K562 (cell line): ENCODE measurements at regions not wholly inside any gene's neighbourhood (a gene's known extent, or its start where the extent isn't known, plus 50 kb on each side); places are given as distances from the start of the nearest gene placed in this dataset.

Experiments
- ATAC-seq: fragments of 200-7000 bp; cut with Tn5 transposase; 3 replicates; pipeline ENCODE4 v1.9.1; 2020; ENCODE audit warnings: moderate library complexity
- BruUV-seq: library from RNA; stranded (reverse); fragments of 400-500 nt; replicated peaks from 2 replicates; lab custom pipeline; 2021; lab: Mats Ljungman, UMichigan
- CTCF ChIA-PET: fragments of 300-600 bp; formaldehyde crosslinking; extraction: SDS; loops from one replicate; lab custom pipeline; 2021; ENCODE audit warnings: low intra/inter-chr PET ratio; lab: Yijun Ruan, JAX
- POLR2A ChIA-PET: fragments of 300-600, 350-650 bp; sonication (Branson Sonifier 250); formaldehyde crosslinking; extraction: SDS; loops from one replicate; lab custom pipeline; 2021; ENCODE audit warnings: antibody characterized with exemption, inconsistent platforms; lab: Yijun Ruan, JAX
- DNase-seq, 4 experiments: peaks; one replicate each; pipeline versions ENCODE4 v3.0.0 to v3.0.0-alpha.2; 2011 to 2018; ENCODE audit warnings: low spot score in 3 of 4, mixed read lengths in 3 of 4; ENCODE audit errors: extremely low read depth in 1 of 4
- FAIRE-seq: peaks from 2 replicates; lab custom pipeline; 2011; peaks lifted over from hg19 to GRCh38; lab: Jason Lieb, UNC
- H2AFZ ChIP-seq: 2 replicates; pipeline ENCODE4 v1.6.0; 2011; ENCODE audit warnings: low read depth, low read length, control low read depth, inconsistent platforms
- H3K27ac ChIP-seq: fragments of 200-600 bp; 3 replicates; pipeline ENCODE4 v1.8.0; 2011; ENCODE audit warnings: low read depth, mild to moderate bottlenecking, control low read depth, inconsistent platforms, low read length, moderate library complexity, mixed read lengths; ENCODE audit errors: extremely low read depth
- H3K27me3 ChIP-seq, 2 experiments: fragments of 300-600 bp in 1 of 2; 2 replicates in 1 of 2; 3 replicates in 1 of 2; pipeline versions ENCODE4 v1.6.0 to v1.8.0; 2011; ENCODE audit warnings: inconsistent platforms in 2 of 2, low read length in 2 of 2, mild to moderate bottlenecking in 1 of 2, mixed read lengths in 1 of 2, moderate library complexity in 1 of 2; ENCODE audit not compliant: control insufficient read depth in 2 of 2, insufficient read depth in 2 of 2
- H3K36me3 ChIP-seq: fragments of 300-600 bp; 3 replicates; pipeline ENCODE4 v1.8.0; 2011; ENCODE audit warnings: mild to moderate bottlenecking, low read length, inconsistent platforms; ENCODE audit not compliant: control insufficient read depth, insufficient read depth
- H3K4me1 ChIP-seq, 2 experiments: fragments of 200-600 bp in 1 of 2; replicated peaks in 1 of 2; 2 replicates in 1 of 2; 3 replicates in 1 of 2; pipeline versions ENCODE4 v1.5.1 to v1.8.0; 2011; ENCODE audit warnings: inconsistent platforms in 2 of 2, low read length in 2 of 2, mild to moderate bottlenecking in 1 of 2, mixed read lengths in 1 of 2, moderate library complexity in 1 of 2; ENCODE audit not compliant: control insufficient read depth in 2 of 2, insufficient read depth in 2 of 2
- H3K4me2 ChIP-seq: 2 replicates; pipeline ENCODE4 v1.6.1; 2011; ENCODE audit warnings: low read length, control low read depth, inconsistent platforms, mixed read lengths; ENCODE audit not compliant: insufficient read depth
- H3K4me3 ChIP-seq: fragments of 200-600 bp; sonication (generic), shearing (Covaris generic); 2 replicates; pipeline ENCODE4 v1.5.1; 2016; ENCODE audit warnings: control low read depth, inconsistent platforms
- H3K79me2 ChIP-seq: fragments of 200-600 bp; 3 replicates; pipeline ENCODE4 v1.8.0; 2011; ENCODE audit warnings: low read length, inconsistent platforms; ENCODE audit not compliant: control insufficient read depth, insufficient read depth
- H3K9ac ChIP-seq, 2 experiments: 2 replicates each; pipeline versions ENCODE4 v1.6.0 to v1.6.1; 2011; ENCODE audit warnings: low read depth in 2 of 2, low read length in 2 of 2, control low read depth in 1 of 2, inconsistent platforms in 1 of 2, mild to moderate bottlenecking in 1 of 2, mixed read lengths in 1 of 2; ENCODE audit not compliant: insufficient read depth in 1 of 2
- H3K9me1 ChIP-seq: one replicate; pipeline ENCODE4 v1.6.0; 2011; ENCODE audit warnings: inconsistent platforms, mild to moderate bottlenecking, low read length, moderate library complexity; ENCODE audit not compliant: control insufficient read depth, insufficient read depth
- H3K9me3 ChIP-seq: replicated peaks from 2 replicates; pipeline ENCODE4 v1.5.1; 2011; ENCODE audit warnings: low read depth, low read length, inconsistent platforms; ENCODE audit not compliant: control insufficient read depth, insufficient read depth
- H4K20me1 ChIP-seq: replicated peaks from 2 replicates; pipeline ENCODE4 v1.6.1; 2011; ENCODE audit warnings: low read length, inconsistent platforms, mixed read lengths; ENCODE audit not compliant: control insufficient read depth, insufficient read depth
- BRCA1 ChIP-seq, 2 experiments: fragments of 450-650 bp in 1 of 2; sonication (generic) in 1 of 2; formaldehyde crosslinking in 1 of 2; IDR thresholded peaks; 2 replicates each; pipeline versions ENCODE4 v1.5.0 to v1.6.1; 2017 to 2020; ENCODE audit warnings: mild to moderate bottlenecking in 1 of 2, missing genetic modification reagents in 1 of 2
- CBX2 ChIP-seq: fragments of 200-600 bp; sonication (generic); IDR thresholded peaks from one replicate; pipeline ENCODE4 v1.6.1; 2012; ENCODE audit warnings: mild to moderate bottlenecking, low read length, inconsistent platforms; ENCODE audit not compliant: insufficient read depth, poor library complexity, severe bottlenecking
- CBX5 ChIP-seq: IDR thresholded peaks from 2 replicates; pipeline ENCODE4 v1.6.1; 2014; ENCODE audit warnings: low read depth, borderline replicate concordance
- CREB5 ChIP-seq: fragments of 250-450 bp; sonication (Bioruptor Pico); IDR thresholded peaks from 2 replicates; pipeline ENCODE4 v1.5.0; 2020; ENCODE audit warnings: mild to moderate bottlenecking
- CREM ChIP-seq: IDR thresholded peaks from 2 replicates; pipeline ENCODE4 v1.6.1; 2014; ENCODE audit warnings: antibody characterized with exemption, low read depth
- ESRRB ChIP-seq: fragments of 250-450 bp; sonication (Bioruptor Pico); IDR thresholded peaks from 2 replicates; pipeline ENCODE4 v1.5.0; 2020; ENCODE audit warnings: mild to moderate bottlenecking, moderate library complexity, borderline replicate concordance
- FOXJ3 ChIP-seq: sonication (generic); formaldehyde crosslinking; IDR thresholded peaks from 2 replicates; pipeline ENCODE4 v1.4.0; 2020; ENCODE audit warnings: mild to moderate bottlenecking, missing genetic modification reagents
- MCM5 ChIP-seq: fragments of 450-650 bp; IDR thresholded peaks from 2 replicates; pipeline ENCODE4 v1.6.1; 2016; ENCODE audit warnings: low read depth
- SAFB ChIP-seq: fragments of 200-400 bp; formaldehyde crosslinking; IDR thresholded peaks from 2 replicates; pipeline ENCODE4 v1.6.1; 2017; ENCODE audit warnings: low read depth, low read length, borderline replicate concordance
- TEAD4 ChIP-seq, 2 experiments: sonication (generic) in 1 of 2; formaldehyde crosslinking in 1 of 2; IDR thresholded peaks; 2 replicates each; pipeline versions ENCODE4 v1.6.1 to v1.8.0; 2012 to 2022; ENCODE audit warnings: borderline replicate concordance in 1 of 2, inconsistent platforms in 1 of 2, low read length in 1 of 2, mild to moderate bottlenecking in 1 of 2, missing genetic modification reagents in 1 of 2
- THAP12 ChIP-seq: fragments of 250-450 bp; sonication (Bioruptor Pico); IDR thresholded peaks from 2 replicates; pipeline ENCODE4 v1.9.0; 2021; ENCODE audit warnings: mild to moderate bottlenecking, inconsistent platforms
- ZNF146 ChIP-seq: IDR thresholded peaks from one replicate; pipeline ENCODE4 v1.6.1; 2018; ENCODE audit warnings: missing compliant biosample characterization; ENCODE audit not compliant: unreplicated experiment
- ZNF395 ChIP-seq: fragments of 200-800 bp; sonication (Bioruptor generic); IDR thresholded peaks from 2 replicates; pipeline ENCODE4 v1.6.1; 2017; ENCODE audit warnings: missing genetic modification characterization, missing compliant biosample characterization
- ZNF76 ChIP-seq: fragments of 250-450 bp; sonication (Bioruptor Pico); IDR thresholded peaks from 2 replicates; pipeline ENCODE4 v1.4.0; 2020; ENCODE audit warnings: mild to moderate bottlenecking, moderate library complexity, borderline replicate concordance
- ZNF766 ChIP-seq: fragments of 200-800 bp; sonication (Bioruptor generic); conservative IDR thresholded peaks from 2 replicates; pipeline ENCODE4 v1.6.1; 2016; ENCODE audit warnings: missing genetic modification characterization, missing compliant biosample characterization
- WGBS: fragments of 100-300 bp; shearing (Covaris generic); methylation state at CpG from one replicate; pipeline ENCODE4 v1.1.6; 2016; ENCODE audit warnings: low coverage, mixed read lengths; ENCODE audit not compliant: insufficient coverage; ENCODE audit errors: missing lambda C conversion rate; 5-methylcytosine and 5-hydroxymethylcytosine counted together
- in situ Hi-C: fragments of 300-500 bp; cut with MboI; formaldehyde crosslinking; loops from 4 replicates; pipeline ENCODE4 v1.15.0; 2018; ENCODE audit warnings: inconsistent platforms, mixed read lengths
- intact Hi-C: fragments of 100-400 bp; cut with micrococcal nuclease; formaldehyde crosslinking; loops from 2 replicates; pipeline ENCODE4 v1.14.2; 2022

GRCh38 chr1:118364882-118365281, 179.9 kb upstream of the SPAG17 start:
- intact Hi-C loops = no loop called here
- Histone ChIP-seq H3K9me1 (no peaks in the 10 kb centered on the region), H3K4me2 (no peak overlapping the region), H3K27me3 (no peaks in the 10 kb centered on the region), H3K36me3 (no peaks in the 10 kb centered on the region), H3K4me1 (no peaks in the 10 kb centered on the region), H3K9me3 (no peaks in the 10 kb centered on the region), H4K20me1 (no peaks in the 10 kb centered on the region), H3K27ac (no peak overlapping the region), H3K9ac (no peak overlapping the region), H3K4me3 (no peak overlapping the region), H2AFZ (no peak overlapping the region), H3K79me2 (no peaks in the 10 kb centered on the region)
- FAIRE-seq (no peak), ATAC-seq (no peak), DNase-seq (no peak)
- BruUV-seq = no TSS peak
- in situ Hi-C loops = no loop called here
- ChIA-PET CTCF (no interaction called here), POLR2A (no interaction called here)
- TF ChIP-seq ZNF395 (CRISPR knock-in tag) = no peak
- no peak for TF ChIP-seq SAFB
- TF ChIP-seq TEAD4 (IDR thresholded peaks at IDR 0.05; ENCODE audit: low read length) = no peak
- TF ChIP-seq TEAD4 (CRISPR knock-in tag; IDR thresholded peaks at IDR 0.05; ENCODE audit: borderline replicate concordance) = no peak
- no peak for TF ChIP-seq THAP12 (CRISPR knock-in tag)
- no peak for TF ChIP-seq CREM
- no peak for TF ChIP-seq ZNF76 (CRISPR knock-in tag)
- TF ChIP-seq ESRRB (CRISPR knock-in tag) = no peak
- TF ChIP-seq CBX2 = no peak
- no peak for TF ChIP-seq FOXJ3 (CRISPR knock-in tag)
- TF ChIP-seq MCM5 = no peak
- no peak for TF ChIP-seq BRCA1 (IDR thresholded peaks at IDR 0.05)
- no peak for TF ChIP-seq BRCA1 (CRISPR knock-in tag; IDR thresholded peaks at IDR 0.05)
- TF ChIP-seq ZNF766 (CRISPR knock-in tag) = no peak
- no peak for TF ChIP-seq ZNF146 (CRISPR knock-in tag)
- no peak for TF ChIP-seq CREB5 (CRISPR knock-in tag)
- TF ChIP-seq CBX5 = no peak
- 4% methylated on average over 1 of the region's 1 CpG for WGBS
